Neural cell (in vitro differentiated cells): ENCODE measurements at regions not wholly inside any gene's neighbourhood (a gene's known extent, or its start where the extent isn't known, plus 50 kb on each side); places are given as distances from the start of the nearest gene placed in this dataset.

Experiments used
- EP300 ChIP-seq: fragments of 450-650 bp; conservative IDR thresholded peaks from 2 replicates; pipeline ENCODE4 v1.6.1; 2014; ENCODE audit warnings: antibody characterized with exemption, mild to moderate bottlenecking, moderate library complexity; ENCODE audit not compliant: poor library complexity, severe bottlenecking
- EZH2 ChIP-seq: fragments of 200-600, 300-800 bp; shearing (Covaris generic), sonication (generic); IDR thresholded peaks from 2 replicates; pipeline ENCODE4 v1.6.1; 2014; ENCODE audit warnings: antibody characterized with exemption, low read length, borderline replicate concordance, mild to moderate bottlenecking; ENCODE audit not compliant: insufficient read depth, poor library complexity, severe bottlenecking
- RAD21 ChIP-seq: fragments of 450-650 bp; conservative IDR thresholded peaks from 2 replicates; pipeline ENCODE4 v1.6.1; 2014; ENCODE audit warnings: antibody characterized with exemption, mild to moderate bottlenecking, moderate library complexity
- SMC3 ChIP-seq: fragments of 450-650 bp; conservative IDR thresholded peaks from 2 replicates; pipeline ENCODE4 v1.6.1; 2014; ENCODE audit warnings: antibody characterized with exemption, mild to moderate bottlenecking, moderate library complexity; ENCODE audit not compliant: poor library complexity
- TF ChIP-seq, protein P1 (sequence below): fragments of 450-650 bp; IDR thresholded peaks from 2 replicates; pipeline ENCODE4 v1.5.1; 2014; ENCODE audit warnings: antibody characterized with exemption, mild to moderate bottlenecking, moderate library complexity; ENCODE audit not compliant: poor library complexity, severe bottlenecking
- TF ChIP-seq, protein P2 (sequence below): IDR thresholded peaks from 2 replicates; pipeline ENCODE4 v1.6.1; 2012; ENCODE audit warnings: borderline replicate concordance

GRCh38 chr14:43090380-43090779, 1416.7 kb downstream of the FSCB start:
- TF ChIP-seq, protein P1, sequence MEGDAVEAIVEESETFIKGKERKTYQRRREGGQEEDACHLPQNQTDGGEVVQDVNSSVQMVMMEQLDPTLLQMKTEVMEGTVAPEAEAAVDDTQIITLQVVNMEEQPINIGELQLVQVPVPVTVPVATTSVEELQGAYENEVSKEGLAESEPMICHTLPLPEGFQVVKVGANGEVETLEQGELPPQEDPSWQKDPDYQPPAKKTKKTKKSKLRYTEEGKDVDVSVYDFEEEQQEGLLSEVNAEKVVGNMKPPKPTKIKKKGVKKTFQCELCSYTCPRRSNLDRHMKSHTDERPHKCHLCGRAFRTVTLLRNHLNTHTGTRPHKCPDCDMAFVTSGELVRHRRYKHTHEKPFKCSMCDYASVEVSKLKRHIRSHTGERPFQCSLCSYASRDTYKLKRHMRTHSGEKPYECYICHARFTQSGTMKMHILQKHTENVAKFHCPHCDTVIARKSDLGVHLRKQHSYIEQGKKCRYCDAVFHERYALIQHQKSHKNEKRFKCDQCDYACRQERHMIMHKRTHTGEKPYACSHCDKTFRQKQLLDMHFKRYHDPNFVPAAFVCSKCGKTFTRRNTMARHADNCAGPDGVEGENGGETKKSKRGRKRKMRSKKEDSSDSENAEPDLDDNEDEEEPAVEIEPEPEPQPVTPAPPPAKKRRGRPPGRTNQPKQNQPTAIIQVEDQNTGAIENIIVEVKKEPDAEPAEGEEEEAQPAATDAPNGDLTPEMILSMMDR: no peak
- TF ChIP-seq EZH2: no peak
- no peak for TF ChIP-seq RAD21
- no peak for TF ChIP-seq SMC3
- no peak for TF ChIP-seq EP300
- TF ChIP-seq, protein P2, sequence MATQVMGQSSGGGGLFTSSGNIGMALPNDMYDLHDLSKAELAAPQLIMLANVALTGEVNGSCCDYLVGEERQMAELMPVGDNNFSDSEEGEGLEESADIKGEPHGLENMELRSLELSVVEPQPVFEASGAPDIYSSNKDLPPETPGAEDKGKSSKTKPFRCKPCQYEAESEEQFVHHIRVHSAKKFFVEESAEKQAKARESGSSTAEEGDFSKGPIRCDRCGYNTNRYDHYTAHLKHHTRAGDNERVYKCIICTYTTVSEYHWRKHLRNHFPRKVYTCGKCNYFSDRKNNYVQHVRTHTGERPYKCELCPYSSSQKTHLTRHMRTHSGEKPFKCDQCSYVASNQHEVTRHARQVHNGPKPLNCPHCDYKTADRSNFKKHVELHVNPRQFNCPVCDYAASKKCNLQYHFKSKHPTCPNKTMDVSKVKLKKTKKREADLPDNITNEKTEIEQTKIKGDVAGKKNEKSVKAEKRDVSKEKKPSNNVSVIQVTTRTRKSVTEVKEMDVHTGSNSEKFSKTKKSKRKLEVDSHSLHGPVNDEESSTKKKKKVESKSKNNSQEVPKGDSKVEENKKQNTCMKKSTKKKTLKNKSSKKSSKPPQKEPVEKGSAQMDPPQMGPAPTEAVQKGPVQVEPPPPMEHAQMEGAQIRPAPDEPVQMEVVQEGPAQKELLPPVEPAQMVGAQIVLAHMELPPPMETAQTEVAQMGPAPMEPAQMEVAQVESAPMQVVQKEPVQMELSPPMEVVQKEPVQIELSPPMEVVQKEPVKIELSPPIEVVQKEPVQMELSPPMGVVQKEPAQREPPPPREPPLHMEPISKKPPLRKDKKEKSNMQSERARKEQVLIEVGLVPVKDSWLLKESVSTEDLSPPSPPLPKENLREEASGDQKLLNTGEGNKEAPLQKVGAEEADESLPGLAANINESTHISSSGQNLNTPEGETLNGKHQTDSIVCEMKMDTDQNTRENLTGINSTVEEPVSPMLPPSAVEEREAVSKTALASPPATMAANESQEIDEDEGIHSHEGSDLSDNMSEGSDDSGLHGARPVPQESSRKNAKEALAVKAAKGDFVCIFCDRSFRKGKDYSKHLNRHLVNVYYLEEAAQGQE: no peak
